ENCODE measurements at regions not wholly inside any gene's neighbourhood (a gene's known extent, or its start where the extent isn't known, plus 50 kb on each side); places are given as distances from the start of the nearest gene placed in this dataset.
A peak's percentile ranks its signal among the peaks of the same experiment; 100 is the strongest.
"Not testable (repeated sequence)": the region's sequence is repeated elsewhere in the genome, so short reads cannot be mapped to it uniquely, and the experiment has no call there.

DNA sequence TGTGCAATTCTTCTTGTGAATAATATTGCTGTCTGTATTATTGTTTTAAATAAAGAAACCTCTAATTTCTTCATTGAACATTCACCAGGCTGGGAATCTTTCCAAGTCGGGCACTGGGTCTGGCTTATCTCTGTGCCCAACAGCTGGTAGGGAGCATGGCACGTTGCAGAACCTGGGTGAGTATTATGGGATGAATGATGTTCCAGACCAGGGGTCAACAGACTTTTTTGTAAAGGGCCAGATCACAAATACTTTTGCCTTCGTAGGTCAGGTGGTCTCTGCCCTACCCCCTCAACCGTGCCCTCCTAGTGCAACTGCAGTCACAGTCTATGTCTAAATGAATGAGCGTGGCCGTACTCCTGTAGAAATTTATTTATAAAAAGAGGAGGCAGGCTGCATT lies 81.6 kb upstream of the FOXQ1 start:
- no peak for DNase-seq

DNA sequence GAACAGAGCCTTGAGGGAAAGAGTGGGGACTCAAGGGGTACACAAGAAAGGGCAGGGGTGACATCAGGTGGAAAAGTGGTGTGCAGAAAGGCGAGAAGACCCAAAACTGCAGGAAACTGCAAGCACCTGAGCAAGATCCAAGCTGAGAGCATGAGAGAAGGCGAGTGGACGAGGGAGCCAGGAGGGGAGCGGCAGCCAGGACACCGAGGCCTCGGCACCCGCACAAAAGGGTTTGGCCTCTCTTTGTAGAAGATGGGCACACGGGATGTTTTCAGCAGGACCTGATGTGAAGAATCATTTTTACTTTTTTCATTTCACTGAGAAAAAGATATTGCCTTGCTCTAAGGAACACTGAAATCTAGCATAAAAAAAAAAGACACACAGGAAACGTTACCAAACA lies 82.1 kb upstream of the FOXQ1 start:
- DNase-seq = no peak

DNA sequence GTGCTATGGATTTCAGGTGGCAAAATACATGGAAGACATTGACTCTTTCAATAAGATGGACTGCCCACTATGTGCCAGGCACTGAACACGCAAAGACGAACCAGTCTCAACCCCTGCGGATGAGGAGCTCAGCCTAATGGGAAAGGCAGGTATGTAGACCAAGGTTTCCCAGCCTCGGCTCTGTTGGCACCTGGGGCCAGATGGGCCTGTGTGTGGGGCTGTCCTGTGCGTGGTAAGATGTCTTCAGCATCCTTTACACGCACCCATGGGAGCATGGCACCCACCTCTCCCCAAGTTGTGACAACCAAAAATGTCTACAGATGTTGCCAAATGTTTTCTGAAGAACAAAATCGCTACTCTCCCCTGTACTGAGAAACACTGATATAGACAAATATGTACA lies 82.6 kb upstream of the FOXQ1 start:
- DNase-seq = no peak

DNA sequence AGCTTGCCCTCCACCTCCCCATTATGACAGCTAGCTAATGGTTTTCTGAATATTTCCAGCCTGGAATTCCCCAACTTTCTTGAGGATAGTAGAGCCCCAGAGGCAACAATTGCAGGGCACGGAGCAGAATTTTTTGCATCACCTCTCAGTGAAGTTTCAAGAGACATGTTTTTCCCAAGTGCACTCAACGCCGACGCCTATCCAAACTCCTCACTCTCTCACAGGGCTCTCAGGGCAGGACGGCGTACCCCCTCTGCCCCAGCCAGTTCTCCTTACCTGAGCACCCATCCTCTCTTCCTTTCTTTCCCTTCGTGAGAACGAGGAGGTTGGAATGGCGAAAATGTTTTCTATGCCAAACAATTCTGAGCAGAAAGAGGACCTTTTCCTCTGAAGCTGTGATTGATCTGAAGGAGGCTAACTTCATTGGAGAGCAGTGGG lies 83.1 kb upstream of the FOXQ1 start:
- no peak for DNase-seq

DNA sequence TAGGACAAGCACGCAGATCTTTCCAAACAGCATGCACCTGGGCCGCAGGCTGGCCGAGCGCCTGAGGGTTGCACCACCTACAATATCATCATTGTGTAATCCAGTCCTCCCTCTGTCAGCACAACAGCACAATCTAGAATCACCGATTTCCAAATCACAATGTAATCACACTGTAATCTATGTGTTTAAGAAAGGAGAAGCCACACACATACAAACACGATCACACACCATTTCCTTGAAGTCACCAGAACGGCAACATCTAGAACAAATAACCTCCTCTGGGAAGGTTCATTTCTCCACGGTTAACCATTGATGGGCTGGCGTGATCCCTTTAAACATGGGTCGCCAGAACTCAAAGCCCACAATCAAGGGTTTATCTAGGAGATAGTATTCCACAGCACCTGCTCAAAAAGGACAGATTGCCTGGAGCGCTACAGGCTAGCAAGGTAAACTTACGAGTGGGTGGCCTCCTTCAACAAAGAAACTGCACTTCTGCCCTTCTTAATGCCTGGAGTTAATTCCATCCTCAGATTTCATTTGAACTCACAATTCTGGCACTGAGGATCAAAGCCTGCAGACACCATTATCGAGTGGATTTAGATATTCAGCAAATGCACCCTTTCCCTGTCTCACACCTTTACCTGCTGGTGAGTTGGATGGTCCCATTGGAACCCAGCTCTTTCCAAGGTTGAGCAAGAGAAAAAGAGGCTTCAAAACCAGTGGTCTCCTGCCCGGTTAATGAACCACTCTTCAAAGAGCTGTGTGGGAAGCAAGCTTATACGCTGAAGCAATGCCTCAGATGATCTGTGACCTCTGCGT lies 83.8 kb upstream of the FOXQ1 start:
- no peak for DNase-seq

DNA sequence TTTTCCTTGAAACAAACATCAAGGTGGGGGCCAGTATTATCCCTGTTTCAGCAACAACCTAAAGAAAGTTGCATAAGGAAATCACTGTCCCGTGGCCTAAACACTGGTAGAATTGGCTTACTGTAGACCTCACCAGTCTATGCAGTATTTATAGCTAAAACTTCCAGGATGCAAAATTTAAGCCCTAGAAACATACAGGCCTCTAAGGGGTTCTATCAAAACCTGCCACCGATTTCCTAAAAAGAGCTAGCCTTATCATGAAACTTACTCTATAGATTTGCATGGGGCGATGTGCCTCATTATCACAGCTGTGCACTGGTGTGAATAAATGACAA lies 84.3 kb upstream of the FOXQ1 start:
- DNase-seq = no peak

DNA sequence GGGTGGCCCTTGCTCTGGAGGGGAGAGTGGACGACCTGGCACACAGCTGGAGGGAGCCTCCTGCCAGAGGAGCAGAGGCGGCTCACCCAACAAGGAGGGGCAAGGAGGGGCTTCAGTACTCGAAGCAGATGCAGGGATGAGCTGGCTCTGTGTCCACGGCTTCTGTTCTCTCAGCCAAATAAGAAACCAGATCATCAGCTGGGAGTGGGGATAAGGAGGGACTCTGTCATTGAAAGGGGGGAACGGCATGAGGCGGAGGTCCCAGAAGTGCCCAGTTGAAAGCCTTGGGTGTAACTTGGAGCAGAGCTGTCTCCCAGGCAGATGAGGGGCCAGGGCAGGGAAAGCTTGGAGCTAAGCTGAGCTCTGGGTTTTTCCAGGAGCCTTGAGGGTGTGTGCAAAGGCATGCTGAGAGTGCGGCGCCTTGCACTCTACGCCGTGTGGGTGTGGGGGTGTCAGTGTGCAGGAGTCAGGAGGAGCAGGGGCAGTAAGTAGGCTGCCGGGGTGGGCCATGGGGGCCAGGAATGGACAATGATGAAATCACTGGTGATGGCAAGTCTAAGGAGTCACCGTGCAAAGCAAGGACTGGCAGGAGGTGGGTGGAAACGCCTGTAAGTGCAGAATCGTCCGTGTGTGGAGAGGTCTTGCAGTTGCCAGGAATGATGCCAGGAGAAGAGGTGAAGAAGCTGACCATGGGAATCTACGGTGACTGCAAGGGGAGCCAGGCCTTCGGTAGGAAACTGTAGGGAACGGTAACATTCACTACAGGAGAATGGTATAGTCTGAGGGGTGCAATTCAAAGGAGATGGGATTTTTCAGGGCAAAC lies 85.4 kb upstream of the FOXQ1 start:
- DNase-seq = no peak

DNA sequence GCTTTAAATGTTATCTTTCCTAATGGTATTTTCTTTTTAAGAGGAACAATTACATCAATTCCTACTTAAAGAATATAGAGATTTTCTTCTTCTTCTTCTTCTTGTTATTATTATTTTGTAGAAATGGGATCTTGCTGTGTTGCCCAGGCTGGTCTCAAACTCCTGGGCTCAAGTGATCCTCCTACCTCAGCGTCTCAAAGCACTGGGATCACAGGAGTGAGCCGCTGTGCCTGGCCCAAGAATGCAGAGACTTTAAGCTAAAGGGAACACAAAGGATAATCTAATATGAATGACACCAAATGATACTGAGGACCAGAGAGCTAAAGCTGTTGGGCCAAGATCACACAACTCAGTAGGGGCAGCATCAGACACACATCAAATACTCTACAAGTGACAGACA lies 87.4 kb upstream of the FOXQ1 start:
- no peak for DNase-seq

DNA sequence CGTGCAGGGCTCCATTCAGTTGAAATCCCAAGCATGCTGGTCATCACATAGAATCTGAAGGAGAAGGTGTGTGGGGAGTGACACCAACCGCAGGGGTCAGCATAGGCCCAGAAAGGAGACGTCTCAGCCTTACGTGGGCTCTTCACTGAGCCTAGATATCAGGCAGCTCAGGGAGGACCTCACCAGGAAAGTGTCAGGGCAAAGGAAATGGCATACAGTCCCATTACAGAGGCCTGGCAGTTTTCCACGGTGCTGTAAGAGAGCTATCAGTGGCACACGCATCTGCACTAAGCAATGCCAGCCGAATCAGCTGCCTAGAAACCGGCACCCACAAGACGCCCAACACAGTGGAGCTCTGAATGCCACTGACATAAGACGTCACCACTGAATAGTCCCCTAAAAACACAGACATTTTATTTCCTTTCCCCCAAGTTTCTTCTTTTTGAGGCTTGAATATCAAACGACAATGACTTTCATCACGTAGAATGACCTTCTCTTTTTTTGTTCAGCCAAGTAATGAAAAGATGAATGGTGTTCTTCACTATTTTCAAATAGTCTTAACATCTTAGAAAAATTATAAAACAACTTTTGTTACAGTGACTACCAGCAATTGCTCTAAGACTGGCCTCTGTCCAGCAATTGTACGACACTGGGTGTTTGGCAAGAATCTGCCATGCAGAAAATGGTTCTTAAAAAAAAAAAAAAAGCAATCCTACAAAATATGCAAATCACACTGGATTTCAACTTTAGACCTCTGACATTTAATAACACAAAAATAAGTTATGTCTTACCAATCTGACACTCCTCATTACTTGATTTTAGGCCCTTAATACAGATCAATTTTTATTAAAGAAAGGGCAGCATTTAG lies 88.9 kb upstream of the FOXQ1 start:
- no peak for DNase-seq

DNA sequence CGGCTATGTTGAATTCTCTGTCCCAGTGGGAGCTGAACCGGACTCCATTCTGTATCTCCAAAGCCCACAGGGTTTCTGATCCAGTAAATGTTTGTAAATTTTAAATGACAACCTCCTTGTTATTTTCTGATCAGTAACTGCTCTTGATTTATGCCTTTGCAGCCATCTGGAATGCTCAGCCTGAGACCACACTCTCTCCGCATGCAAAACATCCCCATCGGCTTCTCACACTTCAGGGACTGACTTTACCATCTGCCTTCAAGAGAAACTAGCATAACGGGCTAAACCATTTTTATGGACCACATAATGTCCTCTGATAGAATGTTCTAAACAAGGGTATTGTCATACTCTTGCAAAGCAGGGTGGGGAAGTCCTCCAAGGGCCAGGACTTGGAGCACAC lies 94.5 kb upstream of the FOXQ1 start:
- DNase-seq = no peak

DNA sequence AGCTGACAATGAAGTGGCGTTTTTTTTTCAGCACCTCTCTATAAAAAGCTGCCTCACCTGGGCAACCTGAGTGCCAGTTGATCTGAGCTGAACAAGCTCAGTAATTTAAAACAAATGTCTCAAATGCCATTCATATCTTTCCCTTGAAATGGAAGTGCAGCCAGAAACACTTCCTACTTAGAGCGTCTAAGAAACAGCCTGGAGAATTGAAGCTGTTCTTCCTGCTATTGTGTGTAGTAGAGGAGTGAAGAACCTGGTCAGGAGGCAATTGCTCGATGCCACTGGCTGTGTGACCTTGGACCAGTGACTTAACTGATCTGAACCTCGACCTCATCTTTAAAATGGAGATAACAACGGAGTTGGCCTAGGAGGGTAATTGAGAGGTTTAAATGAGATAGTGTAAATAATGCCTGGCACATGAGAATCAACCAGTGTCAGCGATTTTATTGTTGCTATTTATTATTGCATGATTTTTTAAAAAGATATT lies 95.4 kb upstream of the FOXQ1 start:
- DNase-seq = no peak

DNA sequence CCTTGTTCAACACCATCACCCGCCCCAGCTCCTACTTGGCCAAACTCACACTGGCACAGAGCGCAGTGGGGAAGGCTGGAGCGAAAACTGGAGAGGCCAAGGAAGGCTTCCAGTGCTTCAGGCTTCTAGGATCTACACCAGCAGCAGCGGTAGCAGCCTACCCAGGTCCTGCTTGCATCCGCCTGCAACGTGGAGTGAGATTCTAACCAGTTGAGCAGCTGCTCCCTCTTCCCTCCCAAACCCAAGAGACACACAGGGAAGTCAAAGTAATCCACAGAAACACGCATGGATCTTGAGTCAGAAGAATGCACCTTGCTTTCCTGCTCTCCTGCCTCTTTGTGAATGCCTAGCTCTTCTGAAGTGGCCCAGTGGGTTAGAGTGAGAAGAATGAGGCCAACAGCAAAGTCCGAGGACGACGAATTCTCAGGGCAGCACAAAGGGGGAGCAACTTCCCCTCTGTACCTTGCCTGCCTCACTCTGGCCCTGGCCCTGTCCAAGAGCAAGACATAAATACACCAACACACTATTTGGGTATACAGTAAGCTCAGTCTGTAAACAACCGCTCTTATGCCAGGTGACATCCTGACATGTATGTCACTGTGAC lies 95.9 kb upstream of the FOXQ1 start:
- no peak for DNase-seq

DNA sequence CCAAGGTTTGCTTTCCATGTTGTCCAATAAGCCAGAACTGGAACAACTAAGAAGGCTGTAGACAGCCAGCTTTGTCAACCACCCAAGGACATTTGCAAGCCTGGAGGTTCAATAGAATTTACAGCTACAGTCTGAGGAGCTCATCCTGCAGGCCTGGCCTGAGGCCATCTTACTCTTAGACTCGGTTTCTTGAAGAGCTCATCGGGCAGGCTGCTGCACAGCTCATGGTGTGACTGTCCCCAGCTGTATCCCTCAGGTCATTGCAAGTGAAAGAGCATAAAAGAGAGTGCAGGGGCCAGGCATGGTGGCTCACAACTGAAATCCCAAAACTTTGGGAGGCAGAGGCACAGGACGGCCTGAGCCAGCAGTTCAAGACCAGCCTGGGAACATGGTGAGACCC lies 96.9 kb upstream of the FOXQ1 start:
- no peak for DNase-seq

DNA sequence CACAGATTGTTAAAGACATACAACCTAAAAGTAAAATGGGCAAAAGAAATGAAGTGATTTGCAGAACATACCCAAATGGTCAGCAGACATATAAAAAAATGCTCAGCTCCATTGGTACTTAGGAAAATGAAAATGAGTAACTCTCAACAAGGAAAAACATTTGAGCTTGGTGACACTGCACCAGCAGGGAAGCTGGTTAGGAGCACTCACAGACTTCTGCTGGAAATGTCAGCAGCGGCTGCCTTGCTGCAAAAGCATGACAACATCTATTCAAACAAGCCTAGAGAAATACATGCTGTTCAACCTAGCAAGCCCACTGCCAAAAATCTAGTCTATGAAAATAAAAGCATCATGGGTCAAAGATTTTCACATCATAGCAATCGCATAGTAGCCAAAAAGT lies 99.0 kb upstream of the FOXQ1 start:
- no peak for DNase-seq

DNA sequence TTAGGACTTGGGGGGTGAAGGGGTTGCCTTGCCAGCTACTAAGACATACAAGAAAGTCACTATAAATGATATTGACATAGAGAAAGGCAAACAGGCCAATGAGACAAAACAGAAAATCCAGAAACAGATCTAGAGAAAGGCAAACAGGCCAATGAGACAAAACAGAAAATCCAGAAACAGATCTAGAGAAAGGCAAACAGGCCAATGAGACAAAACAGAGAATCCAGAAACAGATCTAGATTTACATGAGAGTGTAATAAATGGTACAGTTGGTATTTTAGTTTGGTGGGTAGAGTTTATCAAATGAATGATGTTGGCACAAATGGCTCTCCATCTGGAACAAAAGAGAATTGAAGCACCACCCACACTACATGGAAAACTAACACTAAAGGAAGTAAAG lies 99.8 kb upstream of the FOXQ1 start:
- DNase-seq = not testable (repeated sequence)

DNA sequence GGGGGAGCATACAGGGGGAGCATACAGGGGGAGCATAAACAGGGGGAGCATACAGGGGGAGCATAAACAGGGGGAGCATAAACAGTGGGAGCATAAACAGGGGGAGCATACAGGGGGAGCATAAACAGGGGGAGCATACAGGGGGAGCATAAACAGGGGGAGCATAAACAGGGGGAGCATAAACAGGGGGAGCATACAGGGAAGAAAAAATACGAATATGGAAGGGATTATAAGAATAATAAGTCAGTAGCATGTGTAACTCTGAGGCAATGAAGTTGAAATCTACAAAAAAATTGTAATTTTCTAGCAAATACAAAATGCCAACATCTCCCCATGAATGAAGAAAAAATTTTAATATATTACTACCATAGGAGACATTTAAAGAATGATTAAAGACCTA lies 101.3 kb upstream of the FOXQ1 start:
- DNase-seq = not testable (repeated sequence)

DNA sequence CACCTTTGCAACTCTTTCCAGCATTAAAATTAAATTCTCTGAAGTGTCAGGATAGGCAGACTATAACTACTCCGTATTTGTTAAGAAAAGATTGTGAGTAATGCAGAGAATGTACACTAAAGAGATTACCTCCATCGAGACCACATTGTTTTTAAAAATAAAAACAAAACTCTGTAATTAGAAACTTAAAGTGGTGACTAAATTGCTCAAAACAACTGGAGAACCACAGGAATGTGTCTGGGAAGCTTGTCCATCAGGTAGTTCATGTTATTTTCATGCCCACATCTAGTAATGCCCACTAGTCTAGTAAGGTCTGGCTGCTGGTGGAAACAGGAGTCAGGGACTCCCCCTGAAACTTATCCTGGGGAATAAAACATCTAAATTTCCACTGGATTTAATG lies 103.0 kb upstream of the FOXQ1 start:
- DNase-seq = no peak

DNA sequence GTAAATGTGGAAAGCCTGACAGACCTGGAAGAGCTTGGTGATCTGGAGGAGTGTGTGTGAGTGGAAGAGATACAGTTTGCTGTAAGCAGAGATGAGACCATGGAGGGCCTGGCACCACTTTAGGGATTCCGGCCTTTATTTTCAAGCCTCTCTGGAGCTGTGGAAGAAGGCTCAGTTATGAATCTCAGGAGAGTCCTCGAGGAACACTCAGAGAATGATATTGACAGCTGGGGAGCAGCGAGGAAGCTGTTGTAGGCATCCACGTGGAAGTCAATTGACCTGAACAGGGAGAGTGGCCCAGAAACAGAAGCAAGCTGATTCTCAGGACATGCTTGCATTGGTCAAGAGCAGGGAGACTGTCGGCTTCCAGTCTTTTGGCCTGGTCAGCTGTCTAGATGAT lies 108.4 kb upstream of the FOXQ1 start:
- DNase-seq = no peak

DNA sequence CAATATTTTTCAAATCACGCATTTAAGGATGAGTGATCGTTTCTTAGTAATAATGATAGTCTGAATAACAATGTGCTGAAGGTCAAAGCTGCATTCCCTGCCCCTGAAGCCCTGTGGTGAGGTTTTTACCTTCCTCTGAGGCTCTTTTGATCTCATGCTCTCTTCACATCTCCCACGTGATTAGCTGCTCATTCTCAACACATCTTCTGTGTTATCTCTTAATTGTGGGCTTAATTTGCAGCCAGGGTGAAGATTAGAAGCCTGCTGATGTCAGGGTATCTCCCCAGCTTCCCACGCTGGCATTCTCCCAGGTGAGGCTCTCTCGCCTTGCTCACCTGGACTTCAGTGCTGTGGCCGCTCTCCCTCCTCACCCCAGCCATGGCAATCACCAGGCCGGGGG lies 109.7 kb upstream of the FOXQ1 start:
- DNase-seq = no peak

DNA sequence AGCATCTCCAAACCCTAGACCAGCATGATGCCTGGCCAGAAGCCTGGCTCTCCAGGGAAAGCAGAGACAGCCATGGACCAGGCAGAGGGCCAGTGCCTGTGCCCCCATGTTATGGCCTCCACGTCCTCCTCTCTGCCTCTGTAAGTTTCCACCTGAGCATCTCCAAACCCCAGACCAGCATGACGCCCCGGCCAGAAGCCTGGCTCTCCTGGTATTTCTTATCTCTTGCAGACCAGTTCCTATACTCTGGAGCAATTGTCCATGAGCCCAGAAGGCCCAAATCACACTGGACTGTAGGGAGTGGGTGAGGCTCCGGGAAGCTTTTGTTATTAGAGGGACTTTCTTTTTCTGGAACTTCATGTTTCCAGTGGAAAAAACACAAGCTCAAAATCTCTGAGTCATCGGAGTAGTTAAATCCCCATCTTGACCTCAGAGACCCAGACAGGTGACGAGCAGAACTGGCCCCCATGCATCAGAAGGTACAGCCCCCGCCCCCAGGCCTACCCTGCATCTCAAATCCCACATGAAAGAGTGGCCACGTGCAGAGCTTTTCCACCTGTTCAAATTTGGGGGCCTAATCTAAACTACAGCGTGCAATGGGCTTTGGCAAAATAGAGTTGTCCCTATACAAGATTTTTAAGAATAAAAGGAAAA lies 110.2 kb upstream of the FOXQ1 start:
- DNase-seq = no peak

DNA sequence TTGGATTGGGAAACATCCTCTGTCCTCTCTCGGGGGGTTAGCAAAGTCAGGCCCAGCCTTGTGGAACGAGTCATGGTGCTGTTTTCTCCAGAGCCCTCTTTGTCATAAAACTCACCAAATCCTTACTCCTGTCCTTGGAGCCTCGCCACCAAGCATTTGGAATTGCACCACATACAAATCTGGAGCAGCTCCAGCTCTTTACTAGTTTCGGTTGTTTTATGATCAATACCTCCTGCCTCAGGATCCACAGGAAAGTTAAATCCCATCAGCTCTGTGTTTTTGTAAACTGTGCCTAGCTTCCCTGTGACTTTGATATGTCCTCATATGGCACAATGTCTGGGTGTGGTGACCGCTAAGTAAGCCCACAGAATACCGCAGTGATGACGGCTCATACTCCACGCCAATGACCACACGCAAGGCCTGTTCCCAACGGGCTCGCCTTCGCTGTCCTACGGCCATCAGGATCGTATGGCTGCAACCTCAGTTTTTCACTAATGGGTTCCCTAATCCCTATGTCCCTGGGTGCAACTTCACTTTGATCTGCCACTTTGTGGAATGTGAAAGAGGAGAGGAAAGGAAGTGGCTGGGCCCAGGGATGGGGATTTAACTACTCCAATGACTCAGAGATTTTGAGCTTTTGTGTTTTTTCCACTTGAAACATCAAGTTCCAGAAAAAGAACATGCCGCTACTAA lies 111.3 kb upstream of the FOXQ1 start:
- peak; percentile 23 for DNase-seq

DNA sequence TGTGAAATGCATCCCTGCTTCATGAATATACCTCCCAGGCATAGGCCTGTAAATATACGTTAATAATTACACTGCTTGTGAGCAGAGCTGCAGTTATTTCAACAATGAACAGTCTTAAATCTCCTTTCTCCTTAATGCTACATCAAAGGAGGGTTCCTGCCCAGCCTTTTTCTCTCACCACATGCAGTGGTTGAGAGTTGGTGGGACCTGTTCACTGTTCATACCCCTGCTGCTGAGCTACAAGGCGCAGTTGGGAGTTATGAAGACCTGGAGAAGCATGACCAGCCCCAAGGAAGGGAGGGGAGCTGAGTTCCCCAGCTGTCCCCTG lies 111.9 kb upstream of the FOXQ1 start:
- no peak for DNase-seq

Measured in fibroblast of skin of scalp (primary cell).